ENCODE measurements at regions not wholly inside any gene's neighbourhood (a gene's known extent, or its start where the extent isn't known, plus 50 kb on each side); places are given as distances from the start of the nearest gene placed in this dataset.

- no peak overlapping the region for H3K14ac ChIP-seq (ENCODE audit: low read length)
- H3K4me1 ChIP-seq (ENCODE audit: control insufficient read depth in 2 of 2, insufficient read depth in 1 of 2, low read depth in 1 of 2, low read length in 2 of 2): no peaks in the 10 kb centered on the region
- H2BK5ac ChIP-seq (ENCODE audit: low read length): no peak overlapping the region
- no peak overlapping the region for H2BK12ac ChIP-seq (ENCODE audit: low read length)
- no peak overlapping the region for H4K8ac ChIP-seq (ENCODE audit: low read depth, low read length)
- H2BK15ac ChIP-seq (ENCODE audit: low read length): no peak overlapping the region
- no peak overlapping the region for H2BK120ac ChIP-seq (ENCODE audit: low read depth, low read length)
- no peaks in the 10 kb centered on the region for H3K36me3 ChIP-seq (replicated peaks in 1 of 2; ENCODE audit: control insufficient read depth in 2 of 2, insufficient read depth in 2 of 2, low read length in 2 of 2)
- no peak overlapping the region for H3K4me2 ChIP-seq (ENCODE audit: insufficient read depth, low read length, poor library complexity, severe bottlenecking)
- H3K4ac ChIP-seq (ENCODE audit: low read length): no peak overlapping the region
- no peak overlapping the region for H2AFZ ChIP-seq (ENCODE audit: low read length)
- peaks cover 0 to 1% of the 10 kb centered on the region in 2 donors for H3K9me3 ChIP-seq (replicated peaks in 1 of 2; ENCODE audit: control insufficient read depth in 2 of 2, insufficient read depth in 1 of 2, low read depth in 1 of 2, low read length in 2 of 2)
- H3K9ac ChIP-seq (ENCODE audit: low read depth, low read length, poor library complexity): no peak overlapping the region
- H3K4me3 ChIP-seq (ENCODE audit: low read length in 2 of 2): no peak overlapping the region
- H2AK5ac ChIP-seq (ENCODE audit: low read depth, low read length): no peak overlapping the region
- H4K91ac ChIP-seq (ENCODE audit: low read depth, low read length, poor library complexity): no peak overlapping the region
- H3K27me3 ChIP-seq (ENCODE audit: control insufficient read depth in 3 of 3, insufficient read depth in 3 of 3, low read depth in 1 of 3, low read length in 3 of 3): peaks cover 0 to 3% (median 0%) of the 10 kb centered on the region in 3 experiments
- H3K23ac ChIP-seq (ENCODE audit: low read depth, low read length, poor library complexity): no peak overlapping the region
- H3K27ac ChIP-seq (replicated peaks; ENCODE audit: low read length): no peak overlapping the region
- WGBS, 2 donors (ENCODE audit: extremely low coverage in 2 of 2, insufficient read length in 2 of 2, insufficient replicate concordance in 1 of 2): no CpG with 5 or more reads among the region's 4 CpGs
- H3K18ac ChIP-seq (ENCODE audit: low read length): no peak overlapping the region
- DNase-seq (ENCODE audit: low spot score): no peak
- no peaks in the 10 kb centered on the region for H3K79me1 ChIP-seq (ENCODE audit: low read depth, low read length)
Measured at GRCh38 chr6:3638662-3639061, 112.9 kb downstream of the PXDC1 start.

- Histone ChIP-seq H3K4ac (ENCODE audit: low read length) (no peak overlapping the region), H3K27me3 (ENCODE audit: control insufficient read depth in 3 of 3, insufficient read depth in 3 of 3, low read depth in 1 of 3, low read length in 3 of 3) (peaks cover 0 to 3% (median 0%) of the 10 kb centered on the region in 3 experiments), H3K4me1 (ENCODE audit: control insufficient read depth in 2 of 2, insufficient read depth in 1 of 2, low read depth in 1 of 2, low read length in 2 of 2) (no peaks in the 10 kb centered on the region), H3K4me3 (ENCODE audit: low read length in 2 of 2) (no peak overlapping the region), H2BK120ac (ENCODE audit: low read depth, low read length) (no peak overlapping the region), H4K8ac (ENCODE audit: low read depth, low read length) (no peak overlapping the region), H2BK5ac (ENCODE audit: low read length) (no peak overlapping the region), H3K79me1 (ENCODE audit: low read depth, low read length) (no peaks in the 10 kb centered on the region), H3K27ac (replicated peaks; ENCODE audit: low read length) (no peak overlapping the region), H4K91ac (ENCODE audit: low read depth, low read length, poor library complexity) (no peak overlapping the region), H3K4me2 (ENCODE audit: insufficient read depth, low read length, poor library complexity, severe bottlenecking) (no peak overlapping the region), H3K36me3 (replicated peaks in 1 of 2; ENCODE audit: control insufficient read depth in 2 of 2, insufficient read depth in 2 of 2, low read length in 2 of 2) (no peaks in the 10 kb centered on the region), H2AFZ (ENCODE audit: low read length) (no peak overlapping the region), H2AK5ac (ENCODE audit: low read depth, low read length) (no peak overlapping the region), H3K14ac (ENCODE audit: low read length) (no peak overlapping the region), H3K9me3 (replicated peaks in 1 of 2; ENCODE audit: control insufficient read depth in 2 of 2, insufficient read depth in 1 of 2, low read depth in 1 of 2, low read length in 2 of 2) (peaks cover 0 to 1% of the 10 kb centered on the region in 2 donors), H2BK15ac (ENCODE audit: low read length) (no peak overlapping the region), H2BK12ac (ENCODE audit: low read length) (no peak overlapping the region), H3K18ac (ENCODE audit: low read length) (no peak overlapping the region), H3K23ac (ENCODE audit: low read depth, low read length, poor library complexity) (no peak overlapping the region), H3K9ac (ENCODE audit: low read depth, low read length, poor library complexity) (no peak overlapping the region)
- no CpG with 5 or more reads among the region's 8 CpGs for WGBS, 2 donors (ENCODE audit: extremely low coverage in 2 of 2, insufficient read length in 2 of 2, insufficient replicate concordance in 1 of 2)
- DNase-seq (ENCODE audit: low spot score): no peak
Measured at GRCh38 chr6:3636060-3636459, 115.5 kb downstream of the PXDC1 start.

GRCh38 chr6:3635482-3635881 lies 116.0 kb downstream of the PXDC1 start:
- no peak overlapping the region for H3K14ac ChIP-seq (ENCODE audit: low read length)
- no peak overlapping the region for H2BK15ac ChIP-seq (ENCODE audit: low read length)
- no peaks in the 10 kb centered on the region for H3K4me1 ChIP-seq (ENCODE audit: control insufficient read depth in 2 of 2, insufficient read depth in 1 of 2, low read depth in 1 of 2, low read length in 2 of 2)
- no CpG with 5 or more reads among the region's 4 CpGs for WGBS, 2 donors (ENCODE audit: extremely low coverage in 2 of 2, insufficient read length in 2 of 2, insufficient replicate concordance in 1 of 2)
- H3K36me3 ChIP-seq (replicated peaks in 1 of 2; ENCODE audit: control insufficient read depth in 2 of 2, insufficient read depth in 2 of 2, low read length in 2 of 2): no peaks in the 10 kb centered on the region
- peaks cover 0 to 3% (median 0%) of the 10 kb centered on the region in 3 experiments for H3K27me3 ChIP-seq (ENCODE audit: control insufficient read depth in 3 of 3, insufficient read depth in 3 of 3, low read depth in 1 of 3, low read length in 3 of 3)
- H4K8ac ChIP-seq (ENCODE audit: low read depth, low read length): no peak overlapping the region
- H3K4me2 ChIP-seq (ENCODE audit: insufficient read depth, low read length, poor library complexity, severe bottlenecking): no peak overlapping the region
- no peak overlapping the region for H2BK120ac ChIP-seq (ENCODE audit: low read depth, low read length)
- no peak overlapping the region for H3K23ac ChIP-seq (ENCODE audit: low read depth, low read length, poor library complexity)
- no peak overlapping the region for H3K27ac ChIP-seq (replicated peaks; ENCODE audit: low read length)
- H3K18ac ChIP-seq (ENCODE audit: low read length): no peak overlapping the region
- no peak overlapping the region for H3K9ac ChIP-seq (ENCODE audit: low read depth, low read length, poor library complexity)
- peaks cover 0 to 1% of the 10 kb centered on the region in 2 donors for H3K9me3 ChIP-seq (replicated peaks in 1 of 2; ENCODE audit: control insufficient read depth in 2 of 2, insufficient read depth in 1 of 2, low read depth in 1 of 2, low read length in 2 of 2)
- no peak overlapping the region for H3K4ac ChIP-seq (ENCODE audit: low read length)
- H2BK12ac ChIP-seq (ENCODE audit: low read length): no peak overlapping the region
- no peak for DNase-seq (ENCODE audit: low spot score)
- H2AFZ ChIP-seq (ENCODE audit: low read length): no peak overlapping the region
- no peak overlapping the region for H2AK5ac ChIP-seq (ENCODE audit: low read depth, low read length)
- no peak overlapping the region for H3K4me3 ChIP-seq (ENCODE audit: low read length in 2 of 2)
- H3K79me1 ChIP-seq (ENCODE audit: low read depth, low read length): no peaks in the 10 kb centered on the region
- no peak overlapping the region for H4K91ac ChIP-seq (ENCODE audit: low read depth, low read length, poor library complexity)
- H2BK5ac ChIP-seq (ENCODE audit: low read length): no peak overlapping the region

- WGBS, 2 donors (ENCODE audit: extremely low coverage in 2 of 2, insufficient read length in 2 of 2, insufficient replicate concordance in 1 of 2): no CpG with 5 or more reads among the region's 5 CpGs
- Histone ChIP-seq H3K4me1 (ENCODE audit: control insufficient read depth in 2 of 2, insufficient read depth in 1 of 2, low read depth in 1 of 2, low read length in 2 of 2) (peaks cover 0 to 2% of the 10 kb centered on the region in 2 donors), H3K36me3 (replicated peaks in 1 of 2; ENCODE audit: control insufficient read depth in 2 of 2, insufficient read depth in 2 of 2, low read length in 2 of 2) (no peaks in the 10 kb centered on the region), H3K14ac (ENCODE audit: low read length) (no peak overlapping the region), H4K8ac (ENCODE audit: low read depth, low read length) (no peak overlapping the region), H3K23ac (ENCODE audit: low read depth, low read length, poor library complexity) (no peak overlapping the region), H3K18ac (ENCODE audit: low read length) (no peak overlapping the region), H3K79me1 (ENCODE audit: low read depth, low read length) (no peaks in the 10 kb centered on the region), H2AFZ (ENCODE audit: low read length) (no peak overlapping the region), H3K9ac (ENCODE audit: low read depth, low read length, poor library complexity) (no peak overlapping the region), H3K4me2 (ENCODE audit: insufficient read depth, low read length, poor library complexity, severe bottlenecking) (no peak overlapping the region), H2BK120ac (ENCODE audit: low read depth, low read length) (no peak overlapping the region), H2BK12ac (ENCODE audit: low read length) (no peak overlapping the region), H2BK15ac (ENCODE audit: low read length) (no peak overlapping the region), H3K27me3 (ENCODE audit: control insufficient read depth in 3 of 3, insufficient read depth in 3 of 3, low read depth in 1 of 3, low read length in 3 of 3) (peaks cover 0 to 3% (median 0%) of the 10 kb centered on the region in 3 experiments), H4K91ac (ENCODE audit: low read depth, low read length, poor library complexity) (no peak overlapping the region), H2BK5ac (ENCODE audit: low read length) (no peak overlapping the region), H3K4me3 (ENCODE audit: low read length in 2 of 2) (no peak overlapping the region), H3K4ac (ENCODE audit: low read length) (no peak overlapping the region), H3K9me3 (replicated peaks in 1 of 2; ENCODE audit: control insufficient read depth in 2 of 2, insufficient read depth in 1 of 2, low read depth in 1 of 2, low read length in 2 of 2) (peaks cover 0 to 1% of the 10 kb centered on the region in 2 donors), H2AK5ac (ENCODE audit: low read depth, low read length) (no peak overlapping the region), H3K27ac (replicated peaks; ENCODE audit: low read length) (no peak overlapping the region)
- no peak for DNase-seq (ENCODE audit: low spot score)
Measured at GRCh38 chr6:3634280-3634816, 117.2 kb downstream of the PXDC1 start.

Data from neuronal stem cell (in vitro differentiated cells).